Hindlimb muscle (tissue), 1 donor: ENCODE measurements at regions not wholly inside any gene's neighbourhood (a gene's known extent, or its start where the extent isn't known, plus 50 kb on each side); places are given as distances from the start of the nearest gene placed in this dataset.

Source experiments
- DNase-seq: peaks from one replicate; pipeline ENCODE4 v3.0.0-alpha.2; 2013

- no peak for DNase-seq
These were observed 290.0 kb downstream of the MZT1 start for GRCh38 chr13:72437458-72437857.

GRCh38 chr13:72435251-72435650 lies 292.2 kb downstream of the MZT1 start:
- DNase-seq, result no peak

GRCh38 chr13:72431981-72432682 lies 295.3 kb downstream of the MZT1 start:
- no peak for DNase-seq

DNA sequence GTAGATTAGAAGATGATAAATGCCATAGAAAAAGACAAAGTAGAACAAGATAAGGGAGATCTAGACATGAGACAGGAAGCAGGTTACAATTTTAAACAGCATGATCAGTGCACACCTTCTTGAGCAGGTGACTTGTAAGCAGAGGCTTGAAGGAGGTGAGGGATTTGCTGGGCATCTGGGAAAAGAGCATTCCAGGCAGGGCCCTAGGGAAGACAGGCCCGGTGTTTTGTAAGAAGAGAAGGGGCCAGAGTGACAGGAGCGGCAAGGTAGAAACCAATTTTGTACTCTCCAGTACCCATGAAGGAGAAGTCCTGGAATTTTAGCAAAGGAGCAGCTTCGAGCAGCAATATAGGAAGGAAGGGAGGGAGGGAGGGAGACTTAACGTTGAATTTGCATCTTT lies 296.5 kb downstream of the MZT1 start:
- no peak for DNase-seq

DNA sequence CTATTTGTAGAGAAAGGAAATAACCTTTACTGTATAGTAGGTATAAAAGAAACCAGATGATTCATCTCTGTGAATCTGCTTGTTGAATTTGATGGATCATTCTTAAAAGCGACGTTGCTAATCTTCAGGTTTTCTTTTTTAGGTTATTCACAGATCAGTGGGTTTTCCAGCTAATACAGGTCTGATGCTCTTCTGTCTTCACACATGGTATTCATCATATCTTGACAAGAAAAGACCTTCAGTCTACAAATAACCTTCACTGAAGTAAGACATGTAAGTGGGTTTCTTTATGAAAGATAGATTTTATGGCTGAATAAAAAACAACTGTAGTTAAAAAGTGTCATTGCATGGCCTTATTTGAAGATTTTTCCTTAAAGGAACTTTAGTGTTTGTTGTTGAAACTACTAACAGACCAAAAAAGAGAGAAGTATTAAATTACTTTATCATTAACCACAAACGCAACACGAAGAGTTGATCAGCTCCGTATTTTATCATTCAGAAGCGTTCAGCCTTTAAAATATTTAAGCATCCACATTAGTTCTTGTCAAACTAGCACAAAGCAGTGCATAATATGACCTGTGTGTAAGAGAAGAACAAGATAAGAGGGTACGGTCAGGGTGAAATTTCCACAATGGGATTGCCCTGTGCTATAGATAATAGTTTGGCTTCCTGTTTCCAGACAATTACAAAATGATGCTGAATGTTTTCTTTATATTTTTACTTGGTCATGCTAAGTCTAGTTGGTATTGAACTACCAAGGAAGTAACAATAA lies 299.5 kb downstream of the MZT1 start:
- no peak for DNase-seq

- no peak for DNase-seq
These were observed 303.4 kb downstream of the MZT1 start for GRCh38 chr13:72424059-72424458.

- DNase-seq, result no peak
These were observed 311.6 kb downstream of the MZT1 start for GRCh38 chr13:72415817-72416216.

DNA sequence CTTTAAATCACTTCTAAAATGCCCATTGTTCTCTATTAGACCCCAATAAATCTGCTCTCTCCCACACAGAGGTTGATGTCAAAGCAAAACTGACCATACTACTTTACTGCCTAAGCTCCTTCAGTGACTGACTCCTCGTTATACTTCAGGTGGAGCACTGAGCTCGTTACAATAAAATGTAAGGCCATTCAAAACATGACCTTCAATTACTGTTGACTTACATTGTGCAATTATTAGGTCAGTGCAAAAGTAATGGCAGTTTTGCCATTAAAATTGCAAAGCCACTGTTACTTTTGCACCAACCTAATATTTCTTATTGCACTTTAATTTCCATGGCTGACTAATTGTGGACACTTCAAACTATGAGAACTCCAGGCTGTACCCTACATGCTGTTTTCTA lies 314.9 kb downstream of the MZT1 start:
- no peak for DNase-seq

DNA sequence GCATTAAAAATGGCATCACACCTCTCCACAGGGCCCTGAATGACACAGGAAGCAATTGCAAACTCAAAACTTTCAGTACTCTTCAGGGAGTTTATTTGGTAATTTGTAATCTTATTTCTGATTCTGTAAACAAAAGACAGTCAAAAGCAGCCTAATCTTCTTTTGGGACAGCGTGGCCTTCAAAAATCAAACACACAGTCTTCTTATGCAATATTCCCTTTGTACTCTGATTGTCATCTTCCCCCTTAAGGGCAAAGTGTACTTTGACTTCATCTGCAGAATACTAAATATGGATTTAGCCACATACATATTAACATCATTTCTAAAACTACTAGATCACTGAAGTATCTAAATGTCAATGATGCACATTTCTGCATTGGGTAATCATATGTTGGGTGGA lies 322.0 kb downstream of the MZT1 start:
- DNase-seq, result no peak

GRCh38 chr13:72403396-72404010 lies 323.9 kb downstream of the MZT1 start:
- no peak for DNase-seq

DNA sequence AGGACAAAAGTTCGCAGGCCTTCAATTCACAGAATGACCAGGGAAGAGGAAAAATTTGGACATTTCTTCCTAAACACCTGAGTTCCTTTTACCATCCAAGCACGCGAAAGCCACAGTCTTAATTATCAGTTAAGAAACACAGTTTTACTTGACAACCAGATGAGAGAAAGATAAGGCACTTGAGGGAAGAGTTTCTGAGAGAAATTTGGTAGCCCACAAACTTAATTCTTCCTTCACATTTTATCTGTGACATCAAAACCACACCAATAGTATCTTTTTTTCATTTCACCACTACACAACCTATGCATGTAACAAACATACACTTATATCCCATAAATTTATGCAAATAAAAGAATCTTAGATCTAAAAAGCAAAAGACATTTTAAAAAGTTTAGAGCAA lies 326.6 kb downstream of the MZT1 start:
- DNase-seq, result no peak

- no peak for DNase-seq
These were observed 328.1 kb downstream of the MZT1 start for GRCh38 chr13:72399351-72399750.

DNA sequence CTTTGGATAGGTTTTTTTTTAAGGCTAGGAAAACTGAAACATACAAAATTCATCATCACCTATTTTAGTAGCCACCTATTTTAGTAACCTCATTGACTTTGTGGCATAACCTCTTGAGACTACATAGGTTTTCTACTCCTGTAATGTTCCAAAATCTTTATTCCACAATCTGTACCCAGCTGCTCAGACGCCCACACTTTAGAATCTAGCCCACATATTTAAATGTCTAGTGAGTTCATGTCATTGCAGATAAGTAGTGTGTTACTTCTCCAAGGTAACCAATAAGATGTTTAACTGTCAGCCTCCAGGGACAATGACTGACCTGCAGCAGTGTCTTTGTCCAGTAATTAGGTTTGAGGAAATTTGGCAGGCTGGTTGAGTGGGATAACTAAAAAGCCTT lies 330.2 kb downstream of the MZT1 start:
- no peak for DNase-seq

GRCh38 chr13:72390909-72391308 lies 336.5 kb downstream of the MZT1 start:
- DNase-seq, result no peak

DNA sequence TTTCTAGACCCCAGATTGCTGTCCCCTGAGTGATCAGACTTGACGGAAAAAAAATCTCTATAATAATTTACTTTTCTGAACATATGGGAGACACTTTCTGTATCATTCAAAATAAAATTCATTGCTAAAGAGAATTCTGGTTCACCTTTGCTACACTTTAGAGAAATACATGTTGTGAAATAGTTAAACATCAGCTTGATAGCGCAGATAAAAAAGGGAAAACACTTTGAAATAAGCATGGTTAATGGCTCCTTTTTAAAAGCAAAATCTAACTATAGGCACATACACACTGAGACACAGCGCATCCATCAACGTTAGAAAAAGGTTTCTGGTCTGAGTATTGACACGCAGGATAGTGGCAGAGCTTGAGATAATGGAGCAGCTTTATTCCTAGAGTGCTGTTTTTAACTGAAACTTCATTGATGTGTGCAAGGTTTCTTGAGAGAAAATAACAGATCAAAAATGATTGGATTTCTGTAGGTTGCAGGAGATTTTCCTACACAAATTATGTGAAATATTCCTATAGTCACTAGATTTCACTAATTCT lies 341.2 kb downstream of the MZT1 start:
- no peak for DNase-seq

- no peak for DNase-seq
These were observed 342.6 kb downstream of the MZT1 start for GRCh38 chr13:72384879-72385278.

DNA sequence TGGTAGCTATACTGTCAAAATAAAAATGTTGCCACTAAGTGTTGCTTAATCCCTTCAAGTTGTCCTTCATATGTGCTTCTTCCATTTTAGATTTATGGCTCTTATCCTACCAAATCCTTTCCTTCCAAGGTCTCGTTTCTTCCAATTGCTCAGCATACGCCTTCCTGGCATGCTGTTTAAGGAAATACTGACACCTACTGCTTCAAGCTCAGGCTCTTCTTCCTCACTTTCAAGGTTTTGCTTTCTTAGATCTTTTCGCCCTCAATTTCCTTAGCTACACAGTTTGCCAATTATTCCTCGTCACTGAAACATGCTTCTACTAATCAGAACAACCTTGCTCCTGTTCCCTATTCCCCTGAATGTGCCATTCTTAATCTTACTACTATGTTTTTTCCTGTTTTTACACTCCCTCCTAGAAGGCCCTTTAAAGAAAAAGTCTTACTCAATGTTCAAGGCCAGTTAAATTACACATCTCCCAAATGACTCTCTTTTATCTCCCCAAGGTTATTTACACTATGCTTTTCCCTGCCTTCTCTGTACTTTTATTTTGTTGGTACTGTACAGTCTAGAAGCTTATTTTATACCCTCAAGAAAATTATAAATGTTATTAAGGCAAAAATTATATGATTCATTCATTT lies 343.1 kb downstream of the MZT1 start:
- DNase-seq, result no peak

- no peak for DNase-seq
These were observed 343.8 kb downstream of the MZT1 start for GRCh38 chr13:72383646-72384045.

DNA sequence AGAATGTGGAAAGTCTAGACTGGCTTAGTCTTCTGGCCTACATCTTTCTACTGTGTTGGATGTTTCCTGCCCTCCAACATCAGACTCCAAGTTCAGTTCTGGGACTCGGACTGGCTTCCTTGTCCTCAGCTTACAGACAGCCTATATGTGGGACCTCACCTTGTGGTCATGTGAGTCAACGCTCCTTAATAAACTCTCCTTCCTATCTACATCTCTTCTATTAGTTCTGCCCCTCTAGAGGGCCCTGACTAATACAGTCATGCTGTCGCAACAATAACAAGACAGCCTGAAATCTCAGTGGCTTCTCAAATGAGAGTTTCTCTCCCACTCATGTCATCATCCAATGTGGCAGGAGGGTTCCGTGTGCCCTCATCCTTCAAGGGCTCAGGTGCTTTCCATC lies 347.8 kb downstream of the MZT1 start:
- DNase-seq, result no peak

GRCh38 chr13:72368031-72368430 lies 359.4 kb downstream of the MZT1 start:
- no peak for DNase-seq

DNA sequence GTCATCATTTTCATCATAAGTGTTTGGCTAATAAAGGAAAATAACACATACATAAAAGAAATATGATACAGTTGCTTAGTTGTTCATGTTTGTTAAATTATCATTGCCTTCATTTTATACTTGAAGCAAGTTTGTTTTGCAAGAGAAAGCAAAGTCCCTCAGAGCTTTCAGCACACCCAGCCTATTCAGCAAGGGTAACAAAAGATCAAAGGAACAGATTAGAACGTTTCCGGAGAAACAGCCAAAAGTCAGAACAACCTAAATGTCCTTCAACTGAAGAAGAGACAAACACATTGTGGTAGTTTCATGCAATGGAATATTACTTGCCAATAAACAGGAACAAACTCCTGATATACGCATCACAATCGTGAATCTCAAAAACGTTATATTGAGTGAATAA lies 380.7 kb downstream of the MZT1 start:
- no peak for DNase-seq

GRCh38 chr13:72342364-72342763 lies 385.1 kb downstream of the MZT1 start:
- no peak for DNase-seq

- DNase-seq, result no peak
These were observed 385.5 kb downstream of the MZT1 start for GRCh38 chr13:72341904-72342303.
